Type B pancreatic cell (in vitro differentiated cells): ENCODE measurements at regions not wholly inside any gene's neighbourhood (a gene's known extent, or its start where the extent isn't known, plus 50 kb on each side); places are given as distances from the start of the nearest gene placed in this dataset.

Source experiments
- DNase-seq: peaks from one replicate; pipeline ENCODE4 v3.0.0; 2021; ENCODE audit warnings: mixed read lengths; ENCODE audit not compliant: unreplicated experiment; ENCODE audit errors: extremely low spot score
- H3K27ac Mint-ChIP-seq: 2 replicates; pipeline ENCODE4 v1.8.0; 2021; ENCODE audit warnings: mild to moderate bottlenecking, mixed read lengths
- H3K27me3 Mint-ChIP-seq: 2 replicates; pipeline ENCODE4 v1.8.0; 2021; ENCODE audit warnings: mixed read lengths
- H3K36me3 Mint-ChIP-seq: 2 replicates; pipeline ENCODE4 v1.8.0; 2021; ENCODE audit warnings: mixed read lengths
- H3K4me1 Mint-ChIP-seq: one replicate; pipeline ENCODE4 v1.8.0; 2021; ENCODE audit warnings: mixed read lengths; ENCODE audit not compliant: unreplicated experiment
- H3K4me3 Mint-ChIP-seq: 2 replicates; pipeline ENCODE4 v1.8.0; 2021; ENCODE audit warnings: mild to moderate bottlenecking, mixed read lengths
- H3K9me3 Mint-ChIP-seq: 2 replicates; pipeline ENCODE4 v1.8.0; 2021; ENCODE audit warnings: mixed read lengths
- CTCF ChIP-seq: fragments of 200-600 bp; sonication (generic); conservative IDR thresholded peaks from 2 replicates; pipeline ENCODE4 v1.5.0; 2021; ENCODE audit warnings: antibody characterized with exemption, mild to moderate bottlenecking

DNA sequence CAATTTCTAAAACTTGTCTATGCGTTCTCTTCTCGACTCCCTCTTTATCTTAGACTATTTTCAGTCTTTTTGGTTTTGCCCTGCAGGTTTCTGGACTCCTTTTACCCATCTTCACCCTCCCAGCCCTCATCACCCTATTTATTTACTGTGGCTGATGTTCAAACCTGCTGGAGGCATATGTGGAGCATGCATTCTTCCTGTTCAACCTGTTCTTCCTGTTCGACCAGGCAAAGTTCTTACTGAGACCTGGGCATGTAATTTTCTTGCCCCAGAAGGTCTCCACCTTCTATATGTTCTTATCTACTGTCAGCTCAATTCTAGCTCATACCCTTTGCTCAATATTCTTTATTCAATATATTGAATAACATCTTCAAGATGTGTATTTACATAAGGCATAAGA, 69.4 kb upstream of the AGA start:
- H3K27me3 Mint-ChIP-seq, result peaks cover 3% of the 10 kb centered on the region
- no peak for DNase-seq
- H3K36me3 Mint-ChIP-seq, result peaks cover 5% of the 10 kb centered on the region
- peaks cover 5% of the 10 kb centered on the region for H3K9me3 Mint-ChIP-seq
- peak overlapping the region; percentile 69 for H3K4me3 Mint-ChIP-seq
- no peak for TF ChIP-seq CTCF
- peak overlapping the region; percentile 92 for H3K27ac Mint-ChIP-seq
- H3K4me1 Mint-ChIP-seq, result peaks cover 5% of the 10 kb centered on the region

DNA sequence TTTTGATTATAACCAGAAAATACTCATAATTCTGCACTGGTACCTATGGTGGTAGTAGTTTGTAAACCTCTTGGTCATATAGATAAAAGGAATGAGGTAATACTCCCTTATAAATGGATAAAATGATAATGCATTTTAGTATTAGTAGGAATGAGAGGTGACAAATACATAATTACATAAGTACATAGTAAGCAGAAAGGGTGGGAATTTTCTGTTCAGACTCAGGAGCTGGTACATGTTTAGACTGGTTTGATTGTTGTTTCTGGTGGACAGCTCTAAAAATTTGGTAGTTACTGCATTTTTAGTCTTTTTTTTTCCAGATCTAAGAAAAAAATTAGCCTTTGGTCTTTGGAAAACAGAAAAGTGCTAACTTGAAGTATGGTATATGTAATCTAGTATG, 70.4 kb upstream of the AGA start:
- DNase-seq, result no peak
- peaks cover 5% of the 10 kb centered on the region for H3K36me3 Mint-ChIP-seq
- peaks cover 5% of the 10 kb centered on the region for H3K4me1 Mint-ChIP-seq
- no peak overlapping the region for H3K4me3 Mint-ChIP-seq
- peaks cover 5% of the 10 kb centered on the region for H3K9me3 Mint-ChIP-seq
- peaks cover 3% of the 10 kb centered on the region for H3K27me3 Mint-ChIP-seq
- no peak for TF ChIP-seq CTCF
- peak overlapping the region; percentile 92 for H3K27ac Mint-ChIP-seq

- Mint-ChIP-seq H3K36me3 (no peaks in the 10 kb centered on the region), H3K4me3 (no peak overlapping the region), H3K9me3 (no peaks in the 10 kb centered on the region), H3K27me3 (no peaks in the 10 kb centered on the region), H3K4me1 (no peaks in the 10 kb centered on the region), H3K27ac (no peak overlapping the region)
- DNase-seq, result no peak
- TF ChIP-seq CTCF, result no peak
Measured at GRCh38 chr4:177517862-177518261, 75.6 kb upstream of the AGA start.

DNA sequence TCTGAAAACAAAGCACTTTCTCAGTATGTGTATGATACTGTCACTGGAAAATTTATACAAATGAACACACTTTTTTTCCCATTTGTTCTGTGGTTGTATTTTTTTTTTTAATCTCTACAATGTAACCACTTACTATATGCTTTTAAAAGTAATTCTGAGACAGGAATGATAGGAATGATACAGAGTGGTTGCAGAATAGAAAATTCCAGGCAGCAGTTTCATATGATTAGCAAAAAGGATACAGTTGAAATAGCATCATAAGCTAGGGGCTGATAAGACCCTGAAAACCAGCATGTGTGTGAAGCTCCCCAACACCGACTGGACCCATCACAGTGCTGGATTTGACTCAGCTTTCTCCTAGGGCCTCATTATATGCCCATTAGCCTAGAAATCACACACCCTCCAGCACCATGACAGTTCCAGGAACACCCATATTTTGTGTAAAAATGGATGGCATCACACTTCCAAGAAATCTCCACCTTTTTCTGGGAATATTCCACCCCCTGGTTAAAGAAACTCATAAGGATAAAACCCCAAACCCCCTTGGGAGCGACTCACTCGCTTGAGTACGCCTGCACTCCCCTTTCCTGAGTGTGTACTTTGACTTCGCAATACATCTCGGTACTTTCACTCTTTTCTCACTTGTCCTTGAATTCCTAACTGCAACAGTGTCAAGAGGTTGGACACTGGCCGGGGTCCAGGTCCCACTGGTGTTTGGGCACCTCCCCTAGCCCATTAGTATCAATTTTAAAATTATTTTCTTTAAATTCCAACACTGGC, 77.4 kb upstream of the AGA start:
- no peaks in the 10 kb centered on the region for H3K4me1 Mint-ChIP-seq
- no peaks in the 10 kb centered on the region for H3K36me3 Mint-ChIP-seq
- H3K9me3 Mint-ChIP-seq, result no peaks in the 10 kb centered on the region
- no peak overlapping the region for H3K4me3 Mint-ChIP-seq
- no peaks in the 10 kb centered on the region for H3K27me3 Mint-ChIP-seq
- no peak overlapping the region for H3K27ac Mint-ChIP-seq
- TF ChIP-seq CTCF, result no peak
- DNase-seq, result no peak

GRCh38 chr4:177528620-177529019, 86.4 kb upstream of the AGA start:
- DNase-seq, result no peak
- Mint-ChIP-seq H3K4me3 (no peak overlapping the region), H3K36me3 (no peaks in the 10 kb centered on the region), H3K27ac (no peak overlapping the region), H3K4me1 (no peaks in the 10 kb centered on the region), H3K9me3 (no peaks in the 10 kb centered on the region), H3K27me3 (no peaks in the 10 kb centered on the region)
- TF ChIP-seq CTCF, result no peak

- DNase-seq, result no peak
- Mint-ChIP-seq H3K36me3 (no peaks in the 10 kb centered on the region), H3K27me3 (no peaks in the 10 kb centered on the region), H3K9me3 (peaks cover 5% of the 10 kb centered on the region), H3K4me1 (no peaks in the 10 kb centered on the region), H3K27ac (no peak overlapping the region), H3K4me3 (no peak overlapping the region)
- no peak for TF ChIP-seq CTCF
Measured at GRCh38 chr4:177530561-177530960, 88.3 kb upstream of the AGA start.
